Glutamatergic neuron (in vitro differentiated cells): ENCODE measurements at regions not wholly inside any gene's neighbourhood (a gene's known extent, or its start where the extent isn't known, plus 50 kb on each side); places are given as distances from the start of the nearest gene placed in this dataset.

ENCODE experiments used
- DNase-seq: peaks from one replicate; pipeline ENCODE4 v3.0.0; 2022
- H3K27ac Mint-ChIP-seq: one replicate; pipeline ENCODE4 v1.8.0; 2020; ENCODE audit warnings: mild to moderate bottlenecking, mixed read lengths, inconsistent platforms; ENCODE audit not compliant: unreplicated experiment
- H3K27me3 Mint-ChIP-seq: one replicate; pipeline ENCODE4 v1.8.0; 2020; ENCODE audit warnings: mild to moderate bottlenecking, moderate library complexity, mixed read lengths, inconsistent platforms; ENCODE audit not compliant: unreplicated experiment
- H3K36me3 Mint-ChIP-seq: one replicate; pipeline ENCODE4 v1.8.0; 2020; ENCODE audit warnings: mild to moderate bottlenecking, mixed read lengths, inconsistent platforms; ENCODE audit not compliant: unreplicated experiment
- H3K4me1 Mint-ChIP-seq: one replicate; pipeline ENCODE4 v1.8.0; 2020; ENCODE audit warnings: mild to moderate bottlenecking, low read depth, mixed read lengths, inconsistent platforms; ENCODE audit not compliant: unreplicated experiment
- H3K4me3 Mint-ChIP-seq: one replicate; pipeline ENCODE4 v1.8.0; 2020; ENCODE audit warnings: mild to moderate bottlenecking, mixed read lengths, inconsistent platforms; ENCODE audit not compliant: unreplicated experiment
- H3K9me3 Mint-ChIP-seq: one replicate; pipeline ENCODE4 v1.8.0; 2020; ENCODE audit warnings: mild to moderate bottlenecking, moderate library complexity, mixed read lengths, inconsistent platforms; ENCODE audit not compliant: unreplicated experiment
- TF ChIP-seq, protein P1 (sequence below): fragments of 200-600 bp; sonication (generic); IDR thresholded peaks from one replicate; pipeline ENCODE4 v1.5.0; 2021; ENCODE audit not compliant: partially characterized antibody, unreplicated experiment

- H3K27ac Mint-ChIP-seq, result no peak overlapping the region
- H3K9me3 Mint-ChIP-seq, result no peaks in the 10 kb centered on the region
- no peaks in the 10 kb centered on the region for H3K4me1 Mint-ChIP-seq
These were observed 103.3 kb upstream of the FSTL4 start for GRCh38 chr5:133715616-133716015.

GRCh38 chr5:133715216-133715615 is 102.9 kb upstream of the FSTL4 start:
- Mint-ChIP-seq H3K27me3 (peaks cover 5% of the 10 kb centered on the region), H3K9me3 (no peaks in the 10 kb centered on the region), H3K4me1 (no peaks in the 10 kb centered on the region), H3K4me3 (no peak overlapping the region), H3K36me3 (peaks cover 5% of the 10 kb centered on the region), H3K27ac (no peak overlapping the region)
- TF ChIP-seq, protein P1, sequence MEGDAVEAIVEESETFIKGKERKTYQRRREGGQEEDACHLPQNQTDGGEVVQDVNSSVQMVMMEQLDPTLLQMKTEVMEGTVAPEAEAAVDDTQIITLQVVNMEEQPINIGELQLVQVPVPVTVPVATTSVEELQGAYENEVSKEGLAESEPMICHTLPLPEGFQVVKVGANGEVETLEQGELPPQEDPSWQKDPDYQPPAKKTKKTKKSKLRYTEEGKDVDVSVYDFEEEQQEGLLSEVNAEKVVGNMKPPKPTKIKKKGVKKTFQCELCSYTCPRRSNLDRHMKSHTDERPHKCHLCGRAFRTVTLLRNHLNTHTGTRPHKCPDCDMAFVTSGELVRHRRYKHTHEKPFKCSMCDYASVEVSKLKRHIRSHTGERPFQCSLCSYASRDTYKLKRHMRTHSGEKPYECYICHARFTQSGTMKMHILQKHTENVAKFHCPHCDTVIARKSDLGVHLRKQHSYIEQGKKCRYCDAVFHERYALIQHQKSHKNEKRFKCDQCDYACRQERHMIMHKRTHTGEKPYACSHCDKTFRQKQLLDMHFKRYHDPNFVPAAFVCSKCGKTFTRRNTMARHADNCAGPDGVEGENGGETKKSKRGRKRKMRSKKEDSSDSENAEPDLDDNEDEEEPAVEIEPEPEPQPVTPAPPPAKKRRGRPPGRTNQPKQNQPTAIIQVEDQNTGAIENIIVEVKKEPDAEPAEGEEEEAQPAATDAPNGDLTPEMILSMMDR, result no peak
- DNase-seq, result no peak

More at GRCh38 chr5:133715616-133716015, 103.3 kb upstream of the FSTL4 start:
- peaks cover 5% of the 10 kb centered on the region for H3K27me3 Mint-ChIP-seq
- H3K36me3 Mint-ChIP-seq, result peaks cover 8% of the 10 kb centered on the region
- no peak overlapping the region for H3K4me3 Mint-ChIP-seq
- DNase-seq, result no peak
- TF ChIP-seq, protein P1, result no peak

DNA sequence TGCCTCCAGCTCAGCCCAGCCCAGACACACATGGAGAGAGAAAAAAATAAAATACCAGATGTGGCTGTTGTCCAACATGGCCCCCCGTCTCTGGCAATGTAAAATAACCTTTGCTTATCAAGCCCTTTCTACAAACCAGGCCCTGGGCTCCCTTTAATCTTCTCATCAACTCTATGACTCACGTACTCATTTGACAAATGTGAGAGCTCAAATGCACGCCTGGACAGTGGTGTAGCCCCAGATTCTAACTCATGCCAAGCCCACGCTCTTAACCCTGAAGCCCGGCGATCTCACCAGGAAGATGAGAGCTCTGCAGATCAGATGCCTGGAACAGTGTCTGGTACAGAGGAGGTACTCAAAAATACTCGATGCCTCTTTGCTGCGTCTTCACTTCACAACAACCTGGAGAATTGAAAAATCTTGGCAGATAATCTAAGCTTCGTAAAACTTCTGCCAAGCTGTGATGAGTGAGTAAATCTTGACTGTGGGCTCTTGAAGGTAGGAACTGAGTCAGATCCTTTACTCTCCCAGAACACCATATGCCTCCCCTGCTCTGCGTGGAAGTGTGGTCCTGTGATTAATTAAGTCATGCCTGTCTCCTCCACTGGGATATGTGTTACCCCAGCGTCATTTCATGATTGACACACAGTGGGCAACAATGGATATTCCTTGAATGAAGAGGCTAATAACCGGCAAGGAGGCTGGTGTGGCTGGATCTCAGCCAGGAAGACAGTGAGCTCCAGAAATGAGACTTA is 102.0 kb upstream of the FSTL4 start:
- no peak overlapping the region for H3K27ac Mint-ChIP-seq
- H3K4me3 Mint-ChIP-seq, result no peak overlapping the region
- TF ChIP-seq, protein P1, result no peak
- peaks cover 5% of the 10 kb centered on the region for H3K36me3 Mint-ChIP-seq
- DNase-seq, result no peak
- no peaks in the 10 kb centered on the region for H3K4me1 Mint-ChIP-seq
- no peaks in the 10 kb centered on the region for H3K9me3 Mint-ChIP-seq
- peaks cover 7% of the 10 kb centered on the region for H3K27me3 Mint-ChIP-seq

DNA sequence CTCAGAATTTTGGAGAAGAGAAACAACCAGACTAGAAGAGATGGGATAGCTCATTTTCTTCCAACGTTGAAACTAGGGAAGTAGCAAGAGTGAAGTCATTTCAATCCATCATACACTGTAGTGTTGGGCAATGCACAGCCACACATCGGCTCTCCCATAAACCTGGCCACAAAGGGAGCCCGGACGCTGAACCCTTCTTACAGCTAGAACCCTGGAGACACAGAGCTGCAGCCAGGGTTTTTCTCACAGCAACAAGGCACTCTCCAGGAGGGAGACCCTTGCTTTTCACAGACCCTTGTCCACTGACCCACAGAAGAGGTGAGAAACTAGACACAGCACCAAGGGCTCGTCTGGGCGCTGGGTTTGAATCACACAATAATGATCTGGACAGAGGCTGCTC is 101.4 kb upstream of the FSTL4 start:
- Mint-ChIP-seq H3K36me3 (peaks cover 5% of the 10 kb centered on the region), H3K4me3 (no peak overlapping the region), H3K4me1 (no peaks in the 10 kb centered on the region), H3K27ac (no peak overlapping the region), H3K27me3 (peaks cover 8% of the 10 kb centered on the region), H3K9me3 (no peaks in the 10 kb centered on the region)
- TF ChIP-seq, protein P1, result no peak
- DNase-seq, result no peak

DNA sequence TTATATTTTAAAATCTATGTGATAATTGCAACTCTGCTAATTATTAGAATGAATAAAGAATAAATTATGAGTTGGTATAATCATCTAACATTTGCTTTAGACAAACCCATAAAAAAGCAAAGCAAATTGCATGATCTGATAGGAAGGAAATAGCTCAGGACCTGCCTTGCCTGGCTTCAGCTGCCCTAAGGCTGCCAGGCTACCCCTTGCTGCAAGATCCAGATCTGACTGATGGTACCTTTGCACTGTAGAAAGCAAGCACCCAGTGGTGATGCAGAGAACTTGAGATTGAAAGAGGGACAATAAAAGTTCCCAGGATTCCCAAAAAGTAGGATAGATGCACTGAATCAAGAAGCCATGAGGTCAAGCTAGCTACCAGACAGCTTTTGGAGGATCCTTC is 100.9 kb upstream of the FSTL4 start:
- no peaks in the 10 kb centered on the region for H3K9me3 Mint-ChIP-seq
- no peaks in the 10 kb centered on the region for H3K4me1 Mint-ChIP-seq
- peaks cover 5% of the 10 kb centered on the region for H3K36me3 Mint-ChIP-seq
- no peak overlapping the region for H3K4me3 Mint-ChIP-seq
- DNase-seq, result no peak
- TF ChIP-seq, protein P1, result no peak
- H3K27ac Mint-ChIP-seq, result no peak overlapping the region
- H3K27me3 Mint-ChIP-seq, result peaks cover 8% of the 10 kb centered on the region
